HCT116 (cell line): ENCODE measurements at regions not wholly inside any gene's neighbourhood (a gene's known extent, or its start where the extent isn't known, plus 50 kb on each side); places are given as distances from the start of the nearest gene placed in this dataset.
"Not testable (repeated sequence)": the region's sequence is repeated elsewhere in the genome, so short reads cannot be mapped to it uniquely, and the experiment has no call there.

Experiments
- ATAC-seq: fragments of 200-7000 bp; cut with Tn5 transposase; 2 replicates; pipeline ENCODE4 v1.9.1; 2020; ENCODE audit warnings: mild to moderate bottlenecking, moderate library complexity
- BruUV-seq: library from RNA; stranded (reverse); fragments of 400-500 nt; replicated peaks from 2 replicates; lab custom pipeline; 2021; lab: Mats Ljungman, UMichigan
- CTCF ChIA-PET: fragments of 300-600 bp; sonication (Branson Sonifier 250); formaldehyde crosslinking; loops from one replicate; lab custom pipeline; 2021; ENCODE audit warnings: antibody characterized with exemption; lab: Charles Lee
- POLR2A ChIA-PET: fragments of 300-600, 350-600 bp; sonication (Branson Sonifier 250); formaldehyde crosslinking; loops from one replicate; lab custom pipeline; 2021; ENCODE audit warnings: antibody characterized with exemption; lab: Charles Lee
- RAD21 ChIA-PET, 2 experiments: fragments of 300-600 bp; sonication (Branson Sonifier 250); formaldehyde crosslinking; loops; one replicate each; lab custom pipeline; 2023; ENCODE audit warnings: low total read pairs in 2 of 2; ENCODE audit not compliant: uncharacterized antibody in 2 of 2, unreplicated experiment in 2 of 2, low non-redundant PET in 1 of 2; lab: Charles Lee
- DNase-seq: peaks from one replicate; pipeline ENCODE4 v3.0.0-alpha.2; 2010; ENCODE audit warnings: low read depth, low spot score
- H2AFZ ChIP-seq: fragments of 200-600 bp; shearing (Covaris generic), sonication (generic); 2 replicates; pipeline ENCODE4 v1.6.1; 2017; ENCODE audit warnings: low read depth, mixed run types, mixed read lengths, antibody characterized with exemption, low read length; ENCODE audit not compliant: poor library complexity, severe bottlenecking
- H3K27ac ChIP-seq: 2 replicates; pipeline ENCODE4 v1.5.1; 2012; ENCODE audit warnings: low read depth, low read length
- H3K27me3 ChIP-seq: fragments of 200-600 bp; sonication (generic); 2 replicates; pipeline ENCODE4 v1.6.1; 2016; ENCODE audit warnings: mixed run types, low read length, mixed read lengths; ENCODE audit not compliant: insufficient read depth
- H3K36me3 ChIP-seq, 2 experiments: fragments of 200-500 bp in 1 of 2; fragments of 200-600 bp in 1 of 2; sonication (Bioruptor generic) in 1 of 2; sonication (generic) in 1 of 2; 2 replicates each; pipeline versions ENCODE4 v1.5.1 to v1.6.1; 2014 to 2016; ENCODE audit warnings: low read length in 2 of 2, inconsistent platforms in 1 of 2, mixed read lengths in 1 of 2, mixed run types in 1 of 2; ENCODE audit not compliant: insufficient read depth in 2 of 2, control insufficient read depth in 1 of 2
- H3K4me1 ChIP-seq, 2 experiments: fragments of 200-600 bp in 1 of 2; sonication (generic) in 1 of 2; 2 replicates each; pipeline versions ENCODE4 v1.5.1 to v1.6.1; 2012 to 2017; ENCODE audit warnings: low read length in 2 of 2, inconsistent platforms in 1 of 2, mild to moderate bottlenecking in 1 of 2, mixed read lengths in 1 of 2, mixed run types in 1 of 2, moderate library complexity in 1 of 2; ENCODE audit not compliant: insufficient read depth in 2 of 2, control insufficient read depth in 1 of 2
- H3K4me2 ChIP-seq: fragments of 200-600 bp; sonication (generic); 2 replicates; pipeline ENCODE4 v1.6.1; 2017; ENCODE audit warnings: mixed run types, low read length, mixed read lengths
- H3K4me3 ChIP-seq, 2 experiments: fragments of 200-600 bp in 1 of 2; sonication (generic) in 1 of 2; replicated peaks in 1 of 2; 2 replicates each; pipeline ENCODE4 v1.5.1; 2011 to 2016; ENCODE audit warnings: low read length in 2 of 2, control low read depth in 1 of 2, low read depth in 1 of 2, mild to moderate bottlenecking in 1 of 2, mixed read lengths in 1 of 2, mixed run types in 1 of 2
- H3K79me2 ChIP-seq: fragments of 200-600 bp; sonication (generic); 2 replicates; pipeline ENCODE4 v1.6.1; 2017; ENCODE audit warnings: mild to moderate bottlenecking, mixed run types, low read length, moderate library complexity, mixed read lengths; ENCODE audit not compliant: insufficient read depth
- H3K9ac ChIP-seq: fragments of 200-600 bp; sonication (generic); 2 replicates; pipeline ENCODE4 v1.6.1; 2016; ENCODE audit warnings: low read length, mixed read lengths
- H3K9me2 ChIP-seq: fragments of 200-600 bp; sonication (generic), shearing (Covaris generic); 2 replicates; pipeline ENCODE4 v1.6.1; 2017; ENCODE audit warnings: mixed run types, mild to moderate bottlenecking, moderate library complexity; ENCODE audit not compliant: insufficient read depth
- H3K9me3 ChIP-seq, 2 experiments: fragments of 200-500 bp in 1 of 2; fragments of 200-600 bp in 1 of 2; sonication (Bioruptor generic) in 1 of 2; sonication (generic) in 1 of 2; 2 replicates each; pipeline ENCODE4 v1.6.1; 2014 to 2017; ENCODE audit warnings: low read length in 2 of 2, mixed read lengths in 2 of 2, inconsistent platforms in 1 of 2, low read depth in 1 of 2, mild to moderate bottlenecking in 1 of 2, mixed run types in 1 of 2, moderate library complexity in 1 of 2; ENCODE audit not compliant: control insufficient read depth in 1 of 2, insufficient read depth in 1 of 2
- H4K20me1 ChIP-seq: fragments of 200-600 bp; sonication (generic), shearing (Covaris generic); 2 replicates; pipeline ENCODE4 v1.6.1; 2017; ENCODE audit warnings: mixed run types, mild to moderate bottlenecking, moderate library complexity; ENCODE audit not compliant: insufficient read depth
- CBX3 ChIP-seq: IDR thresholded peaks from 2 replicates; pipeline ENCODE4 v1.6.1; 2012; ENCODE audit warnings: low read depth
- CEBPB ChIP-seq: IDR thresholded peaks from 2 replicates; pipeline ENCODE4 v1.6.1; 2012; ENCODE audit warnings: low read depth
- EZH2phosphoT487 ChIP-seq: fragments of 200-600 bp; IDR thresholded peaks from 2 replicates; pipeline ENCODE4 v1.6.1; 2018; ENCODE audit warnings: antibody characterized with exemption, borderline replicate concordance
- JUND ChIP-seq: IDR thresholded peaks from 2 replicates; pipeline ENCODE4 v1.6.1; 2012
- POLR2A ChIP-seq: IDR thresholded peaks from 2 replicates; pipeline ENCODE4 v1.7.0; 2011; ENCODE audit warnings: borderline replicate concordance; ENCODE audit not compliant: insufficient read depth, insufficient read length; ENCODE audit errors: extremely low read depth
- SIN3A ChIP-seq: IDR thresholded peaks from 2 replicates; pipeline ENCODE4 v1.6.1; 2012; ENCODE audit warnings: low read depth
- SRF ChIP-seq: IDR thresholded peaks from 2 replicates; pipeline ENCODE4 v1.6.1; 2012; ENCODE audit warnings: low read depth
- ZNF274 ChIP-seq: fragments of 200-500 bp; sonication (Bioruptor generic); IDR thresholded peaks from 2 replicates; pipeline ENCODE4 v1.6.1; 2014; ENCODE audit warnings: mild to moderate bottlenecking, low read depth, low read length, inconsistent platforms
- intact Hi-C: fragments of 100-400 bp; cut with micrococcal nuclease; formaldehyde crosslinking; loops from 2 replicates; pipeline ENCODE4 v1.10.0; 2022
- TF ChIP-seq, protein P1 (sequence below), 3 experiments: fragments of 200-600 bp in 1 of 3; sonication (generic) in 1 of 3; IDR thresholded peaks in 2 of 3; conservative IDR thresholded peaks in 1 of 3; 2 replicates each; pipeline ENCODE4 v1.5.1; 2012 to 2017; ENCODE audit warnings: low read depth in 2 of 3, low read length in 2 of 3, antibody characterized with exemption in 1 of 3, borderline replicate concordance in 1 of 3, control low read depth in 1 of 3, mild to moderate bottlenecking in 1 of 3, mixed read lengths in 1 of 3, mixed run types in 1 of 3, moderate library complexity in 1 of 3; ENCODE audit not compliant: insufficient read depth in 1 of 3
- TF ChIP-seq, protein P2 (sequence below): IDR thresholded peaks from 2 replicates; pipeline ENCODE4 v1.6.1; 2012
- TF ChIP-seq, protein P3 (sequence below): IDR thresholded peaks from 2 replicates; pipeline ENCODE4 v1.6.1; 2012; ENCODE audit warnings: low read depth
- TF ChIP-seq, protein P4 (sequence below): IDR thresholded peaks from 2 replicates; pipeline ENCODE4 v1.6.1; 2012

DNA sequence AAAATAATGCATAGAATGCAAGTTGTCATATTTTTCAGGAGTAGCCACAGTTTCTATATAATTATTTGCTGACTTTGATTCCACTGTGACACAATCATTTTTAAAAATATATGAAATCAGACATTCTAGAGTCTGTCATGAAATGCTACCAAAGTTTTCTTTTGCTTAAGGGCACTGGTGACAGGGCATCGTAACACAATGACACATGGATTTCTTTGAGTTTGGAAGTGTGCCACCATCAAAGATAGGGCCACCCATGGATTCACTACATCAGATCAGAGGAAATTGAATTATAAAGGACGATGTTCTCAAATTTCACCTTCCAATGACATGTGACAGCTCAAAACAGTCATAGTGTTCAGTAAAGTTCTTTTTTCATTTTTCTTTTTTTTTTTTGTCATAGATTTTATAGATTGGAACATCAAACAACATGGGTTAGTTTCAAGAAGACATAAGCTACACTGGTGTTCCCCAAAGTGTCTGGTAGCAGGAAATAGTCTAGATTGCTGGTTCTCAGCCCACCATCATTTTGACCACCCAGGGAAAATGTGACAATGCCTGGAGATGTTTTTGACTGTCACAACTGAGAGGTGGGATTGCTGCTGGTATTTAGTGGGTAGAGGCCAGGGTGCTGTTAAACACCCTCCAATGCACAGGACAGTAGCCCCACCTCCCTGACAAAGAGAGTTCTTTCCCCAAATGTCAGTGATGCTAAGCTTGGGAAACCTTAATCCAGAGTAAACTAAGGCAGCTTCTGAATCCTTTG, 123.8 kb upstream of the DOK5 start:
- ChIA-PET RAD21 (no interaction called here), POLR2A (no interaction called here), CTCF (no interaction called here)
- H2AFZ ChIP-seq, result no peak overlapping the region
- intact Hi-C loops, result no loop called here
- DNase-seq, result no peak
- TF ChIP-seq CEBPB, result no peak
- no peak for TF ChIP-seq POLR2A
- no peak for TF ChIP-seq EZH2phosphoT487
- no peak for TF ChIP-seq ZNF274
- no peak for TF ChIP-seq CBX3
- TF ChIP-seq, protein P1, sequence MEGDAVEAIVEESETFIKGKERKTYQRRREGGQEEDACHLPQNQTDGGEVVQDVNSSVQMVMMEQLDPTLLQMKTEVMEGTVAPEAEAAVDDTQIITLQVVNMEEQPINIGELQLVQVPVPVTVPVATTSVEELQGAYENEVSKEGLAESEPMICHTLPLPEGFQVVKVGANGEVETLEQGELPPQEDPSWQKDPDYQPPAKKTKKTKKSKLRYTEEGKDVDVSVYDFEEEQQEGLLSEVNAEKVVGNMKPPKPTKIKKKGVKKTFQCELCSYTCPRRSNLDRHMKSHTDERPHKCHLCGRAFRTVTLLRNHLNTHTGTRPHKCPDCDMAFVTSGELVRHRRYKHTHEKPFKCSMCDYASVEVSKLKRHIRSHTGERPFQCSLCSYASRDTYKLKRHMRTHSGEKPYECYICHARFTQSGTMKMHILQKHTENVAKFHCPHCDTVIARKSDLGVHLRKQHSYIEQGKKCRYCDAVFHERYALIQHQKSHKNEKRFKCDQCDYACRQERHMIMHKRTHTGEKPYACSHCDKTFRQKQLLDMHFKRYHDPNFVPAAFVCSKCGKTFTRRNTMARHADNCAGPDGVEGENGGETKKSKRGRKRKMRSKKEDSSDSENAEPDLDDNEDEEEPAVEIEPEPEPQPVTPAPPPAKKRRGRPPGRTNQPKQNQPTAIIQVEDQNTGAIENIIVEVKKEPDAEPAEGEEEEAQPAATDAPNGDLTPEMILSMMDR (IDR thresholded peaks at IDR 0.05 in 2 of 3, conservative IDR thresholded peaks at IDR 0.05 in 1 of 3; ENCODE audit: borderline replicate concordance in 1 of 3, insufficient read depth in 1 of 3, low read depth in 2 of 3, low read length in 2 of 3), result no peak
- TF ChIP-seq, protein P2, sequence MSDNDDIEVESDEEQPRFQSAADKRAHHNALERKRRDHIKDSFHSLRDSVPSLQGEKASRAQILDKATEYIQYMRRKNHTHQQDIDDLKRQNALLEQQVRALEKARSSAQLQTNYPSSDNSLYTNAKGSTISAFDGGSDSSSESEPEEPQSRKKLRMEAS, result no peak
- TF ChIP-seq SIN3A, result no peak
- TF ChIP-seq JUND, result no peak
- TF ChIP-seq, protein P3, sequence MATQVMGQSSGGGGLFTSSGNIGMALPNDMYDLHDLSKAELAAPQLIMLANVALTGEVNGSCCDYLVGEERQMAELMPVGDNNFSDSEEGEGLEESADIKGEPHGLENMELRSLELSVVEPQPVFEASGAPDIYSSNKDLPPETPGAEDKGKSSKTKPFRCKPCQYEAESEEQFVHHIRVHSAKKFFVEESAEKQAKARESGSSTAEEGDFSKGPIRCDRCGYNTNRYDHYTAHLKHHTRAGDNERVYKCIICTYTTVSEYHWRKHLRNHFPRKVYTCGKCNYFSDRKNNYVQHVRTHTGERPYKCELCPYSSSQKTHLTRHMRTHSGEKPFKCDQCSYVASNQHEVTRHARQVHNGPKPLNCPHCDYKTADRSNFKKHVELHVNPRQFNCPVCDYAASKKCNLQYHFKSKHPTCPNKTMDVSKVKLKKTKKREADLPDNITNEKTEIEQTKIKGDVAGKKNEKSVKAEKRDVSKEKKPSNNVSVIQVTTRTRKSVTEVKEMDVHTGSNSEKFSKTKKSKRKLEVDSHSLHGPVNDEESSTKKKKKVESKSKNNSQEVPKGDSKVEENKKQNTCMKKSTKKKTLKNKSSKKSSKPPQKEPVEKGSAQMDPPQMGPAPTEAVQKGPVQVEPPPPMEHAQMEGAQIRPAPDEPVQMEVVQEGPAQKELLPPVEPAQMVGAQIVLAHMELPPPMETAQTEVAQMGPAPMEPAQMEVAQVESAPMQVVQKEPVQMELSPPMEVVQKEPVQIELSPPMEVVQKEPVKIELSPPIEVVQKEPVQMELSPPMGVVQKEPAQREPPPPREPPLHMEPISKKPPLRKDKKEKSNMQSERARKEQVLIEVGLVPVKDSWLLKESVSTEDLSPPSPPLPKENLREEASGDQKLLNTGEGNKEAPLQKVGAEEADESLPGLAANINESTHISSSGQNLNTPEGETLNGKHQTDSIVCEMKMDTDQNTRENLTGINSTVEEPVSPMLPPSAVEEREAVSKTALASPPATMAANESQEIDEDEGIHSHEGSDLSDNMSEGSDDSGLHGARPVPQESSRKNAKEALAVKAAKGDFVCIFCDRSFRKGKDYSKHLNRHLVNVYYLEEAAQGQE, result no peak
- no peak for TF ChIP-seq SRF
- TF ChIP-seq, protein P4, sequence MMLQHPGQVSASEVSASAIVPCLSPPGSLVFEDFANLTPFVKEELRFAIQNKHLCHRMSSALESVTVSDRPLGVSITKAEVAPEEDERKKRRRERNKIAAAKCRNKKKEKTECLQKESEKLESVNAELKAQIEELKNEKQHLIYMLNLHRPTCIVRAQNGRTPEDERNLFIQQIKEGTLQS, result no peak
- H3K36me3 ChIP-seq, result no peaks in the 10 kb centered on the region
- ATAC-seq, result no peak
- no peaks in the 10 kb centered on the region for H4K20me1 ChIP-seq
- no peaks in the 10 kb centered on the region for H3K27me3 ChIP-seq
- H3K4me2 ChIP-seq, result no peak overlapping the region
- no peaks in the 10 kb centered on the region for H3K9me2 ChIP-seq
- H3K4me3 ChIP-seq, result no peak overlapping the region
- peaks cover 0 to under 1% of the 10 kb centered on the region in 2 experiments; a peak in 1 of 4 replicates for H3K4me1 ChIP-seq
- no TSS peak for BruUV-seq
- H3K79me2 ChIP-seq, result no peaks in the 10 kb centered on the region
- H3K27ac ChIP-seq, result no peak overlapping the region
- no peak overlapping the region for H3K9ac ChIP-seq
- H3K9me3 ChIP-seq, result no peaks in the 10 kb centered on the region

DNA sequence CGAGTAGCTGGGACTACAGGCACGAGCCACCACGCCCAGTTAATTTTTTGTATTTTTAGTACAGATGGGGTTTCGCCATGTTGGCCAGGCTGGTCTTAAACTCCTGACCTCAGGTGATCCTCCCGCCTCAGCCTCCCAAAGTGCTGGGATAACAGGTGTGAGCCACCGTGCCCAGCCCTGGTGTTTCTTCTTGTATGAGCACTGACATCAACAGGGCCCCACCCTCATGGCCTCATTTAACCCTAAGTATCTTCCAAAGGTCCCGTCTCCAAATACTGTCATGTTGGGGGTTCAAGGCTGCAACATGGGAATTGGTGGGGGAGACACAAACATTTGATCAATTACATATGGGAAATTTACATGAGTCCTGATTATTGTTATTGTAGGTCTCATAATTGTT, 122.9 kb upstream of the DOK5 start:
- H3K9me2 ChIP-seq, CTCF ChIA-PET, ATAC-seq, H3K27me3 ChIP-seq, H4K20me1 ChIP-seq, H3K9ac ChIP-seq, BruUV-seq, H3K4me2 ChIP-seq, H2AFZ ChIP-seq, intact Hi-C loops, RAD21 ChIA-PET, DNase-seq, H3K27ac ChIP-seq, H3K9me3 ChIP-seq, H3K4me3 ChIP-seq, H3K4me1 ChIP-seq, POLR2A ChIA-PET, H3K79me2 ChIP-seq, H3K36me3 ChIP-seq: not testable (repeated sequence)
